ENCODE measurements at regions not wholly inside any gene's neighbourhood (a gene's known extent, or its start where the extent isn't known, plus 50 kb on each side); places are given as distances from the start of the nearest gene placed in this dataset.

DNA sequence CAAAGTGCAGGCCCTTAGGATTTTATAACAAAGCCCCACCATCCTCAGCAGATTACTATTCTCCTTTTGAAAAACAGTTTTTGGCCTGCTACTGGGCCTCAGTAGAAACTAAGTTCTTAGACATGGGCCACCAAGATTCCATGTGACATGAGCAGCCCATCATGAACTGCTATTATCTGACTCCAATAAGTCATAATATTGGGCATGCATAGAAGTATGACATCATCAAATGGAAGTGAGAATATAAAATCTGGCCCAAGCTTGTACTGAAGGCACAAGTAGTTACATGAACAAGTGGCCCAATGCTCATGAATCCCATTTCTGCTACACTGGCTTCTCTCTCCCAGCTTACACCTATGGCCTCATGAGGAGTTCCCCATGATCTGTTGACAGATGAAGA is 404.8 kb downstream of the EPHA5 start:
- DNase-seq, result no peak
- TF ChIP-seq, protein P1, sequence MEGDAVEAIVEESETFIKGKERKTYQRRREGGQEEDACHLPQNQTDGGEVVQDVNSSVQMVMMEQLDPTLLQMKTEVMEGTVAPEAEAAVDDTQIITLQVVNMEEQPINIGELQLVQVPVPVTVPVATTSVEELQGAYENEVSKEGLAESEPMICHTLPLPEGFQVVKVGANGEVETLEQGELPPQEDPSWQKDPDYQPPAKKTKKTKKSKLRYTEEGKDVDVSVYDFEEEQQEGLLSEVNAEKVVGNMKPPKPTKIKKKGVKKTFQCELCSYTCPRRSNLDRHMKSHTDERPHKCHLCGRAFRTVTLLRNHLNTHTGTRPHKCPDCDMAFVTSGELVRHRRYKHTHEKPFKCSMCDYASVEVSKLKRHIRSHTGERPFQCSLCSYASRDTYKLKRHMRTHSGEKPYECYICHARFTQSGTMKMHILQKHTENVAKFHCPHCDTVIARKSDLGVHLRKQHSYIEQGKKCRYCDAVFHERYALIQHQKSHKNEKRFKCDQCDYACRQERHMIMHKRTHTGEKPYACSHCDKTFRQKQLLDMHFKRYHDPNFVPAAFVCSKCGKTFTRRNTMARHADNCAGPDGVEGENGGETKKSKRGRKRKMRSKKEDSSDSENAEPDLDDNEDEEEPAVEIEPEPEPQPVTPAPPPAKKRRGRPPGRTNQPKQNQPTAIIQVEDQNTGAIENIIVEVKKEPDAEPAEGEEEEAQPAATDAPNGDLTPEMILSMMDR (IDR thresholded peaks at IDR 0.05), result no peak
- Mint-ChIP-seq H3K36me3 (no peaks in the 10 kb centered on the region), H3K9me3 (peaks cover 0 to 2% (median 0%) of the 10 kb centered on the region in 7 donors), H3K27ac (no peak overlapping the region), H3K4me3 (no peak overlapping the region), H3K4me1 (no peaks in the 10 kb centered on the region), H3K27me3 (ENCODE audit: low read depth in 3 of 3) (no peaks in the 10 kb centered on the region)
- Histone ChIP-seq H3K4me1 (ENCODE audit: control insufficient read depth in 1 of 2, insufficient read depth in 2 of 2, low read length in 2 of 2) (no peaks in the 10 kb centered on the region), H3K9me3 (replicated peaks in 1 of 2; ENCODE audit: control insufficient read depth in 1 of 2, insufficient read depth in 1 of 2, low read length in 2 of 2) (no peaks in the 10 kb centered on the region), H4K20me1 (ENCODE audit: insufficient read depth, low read length) (no peaks in the 10 kb centered on the region), H3K9ac (ENCODE audit: insufficient read depth, low read length, poor library complexity, severe bottlenecking) (no peak overlapping the region), H3K36me3 (replicated peaks in 1 of 2; ENCODE audit: control insufficient read depth in 1 of 2, insufficient read depth in 2 of 2, low read length in 2 of 2) (no peaks in the 10 kb centered on the region), H3K4me3 (replicated peaks in 1 of 3; ENCODE audit: low read depth in 2 of 3, low read length in 3 of 3) (no peak overlapping the region), H3K27me3 (ENCODE audit: control insufficient read depth in 2 of 2, insufficient read depth in 2 of 2, low read length in 2 of 2) (no peaks in the 10 kb centered on the region), H2AFZ (ENCODE audit: insufficient read depth, low read depth, low read length, poor library complexity, severe bottlenecking) (no peak overlapping the region), H3K79me2 (ENCODE audit: insufficient read depth, low read length) (no peaks in the 10 kb centered on the region), H3K4me2 (replicated peaks; ENCODE audit: extremely low read depth, low read length, poor library complexity, severe bottlenecking) (no peak overlapping the region), H3K27ac (ENCODE audit: low read depth in 1 of 2, low read length in 2 of 2) (no peak overlapping the region)
- intact Hi-C loops (cut with micrococcal nuclease), result no loop called here

DNA sequence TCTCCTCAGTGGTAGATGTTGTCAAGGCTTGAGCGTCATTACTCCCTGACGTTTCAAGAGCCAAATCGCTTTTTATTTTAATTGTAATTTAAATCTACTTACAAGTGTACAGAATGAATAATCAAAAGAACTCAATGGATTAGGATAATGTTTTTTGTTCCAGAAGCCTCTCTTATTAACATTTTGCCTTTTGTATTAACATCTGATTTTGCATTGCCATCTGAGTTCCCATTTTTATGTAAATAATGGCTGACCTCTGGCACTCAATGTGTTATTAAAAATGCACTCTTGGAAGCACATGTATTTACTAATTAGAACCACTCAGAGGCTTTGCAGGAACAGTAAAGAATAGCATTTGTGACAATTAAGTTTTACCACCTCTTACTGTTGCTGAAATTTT is 411.0 kb downstream of the EPHA5 start:
- Mint-ChIP-seq H3K27ac (no peak overlapping the region), H3K4me1 (no peaks in the 10 kb centered on the region), H3K9me3 (no peaks in the 10 kb centered on the region), H3K27me3 (ENCODE audit: low read depth in 3 of 3) (no peaks in the 10 kb centered on the region), H3K36me3 (no peaks in the 10 kb centered on the region), H3K4me3 (no peak overlapping the region)
- WGBS (ENCODE audit: insufficient coverage), result no CpG with 5 or more reads among the region's 3 CpGs
- TF ChIP-seq, protein P1 (IDR thresholded peaks at IDR 0.05), result no peak
- Histone ChIP-seq H3K27ac (ENCODE audit: low read depth in 1 of 2, low read length in 2 of 2) (no peak overlapping the region), H3K79me2 (ENCODE audit: insufficient read depth, low read length) (no peaks in the 10 kb centered on the region), H3K27me3 (ENCODE audit: control insufficient read depth in 2 of 2, insufficient read depth in 2 of 2, low read length in 2 of 2) (no peaks in the 10 kb centered on the region), H3K4me3 (replicated peaks in 1 of 3; ENCODE audit: low read depth in 2 of 3, low read length in 3 of 3) (no peak overlapping the region), H3K36me3 (replicated peaks in 1 of 2; ENCODE audit: control insufficient read depth in 1 of 2, insufficient read depth in 2 of 2, low read length in 2 of 2) (no peaks in the 10 kb centered on the region), H3K4me2 (replicated peaks; ENCODE audit: extremely low read depth, low read length, poor library complexity, severe bottlenecking) (no peak overlapping the region), H3K9ac (ENCODE audit: insufficient read depth, low read length, poor library complexity, severe bottlenecking) (no peak overlapping the region), H4K20me1 (ENCODE audit: insufficient read depth, low read length) (no peaks in the 10 kb centered on the region), H2AFZ (ENCODE audit: insufficient read depth, low read depth, low read length, poor library complexity, severe bottlenecking) (no peak overlapping the region), H3K4me1 (ENCODE audit: control insufficient read depth in 1 of 2, insufficient read depth in 2 of 2, low read length in 2 of 2) (no peaks in the 10 kb centered on the region), H3K9me3 (replicated peaks in 1 of 2; ENCODE audit: control insufficient read depth in 1 of 2, insufficient read depth in 1 of 2, low read length in 2 of 2) (no peaks in the 10 kb centered on the region)
- DNase-seq, result no peak
- intact Hi-C loops (cut with micrococcal nuclease), result no loop called here

All from CD14-positive monocyte (primary cell).